ENCODE measurements at regions not wholly inside any gene's neighbourhood (a gene's known extent, or its start where the extent isn't known, plus 50 kb on each side); places are given as distances from the start of the nearest gene placed in this dataset.

DNA sequence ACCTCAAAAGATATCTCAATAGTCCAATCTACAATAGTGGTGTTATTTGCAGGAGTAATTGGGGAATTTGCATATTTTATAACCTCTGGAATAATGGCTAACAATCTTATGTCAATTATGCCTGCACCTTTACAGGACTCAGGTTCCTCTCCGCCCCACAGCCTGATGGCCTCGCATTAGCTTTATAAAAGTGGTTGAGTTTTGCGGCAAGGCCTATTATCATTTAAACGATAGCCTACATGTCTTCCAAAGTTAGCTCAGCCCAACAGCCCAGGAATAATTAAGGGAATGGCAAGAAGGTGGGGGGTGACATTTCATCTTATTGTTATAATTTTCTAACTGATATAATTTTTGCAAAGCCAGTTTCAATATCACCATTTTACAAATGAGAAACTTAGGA lies 97.3 kb downstream of the RTP4 start:
- DNase-seq, result no peak

DNA sequence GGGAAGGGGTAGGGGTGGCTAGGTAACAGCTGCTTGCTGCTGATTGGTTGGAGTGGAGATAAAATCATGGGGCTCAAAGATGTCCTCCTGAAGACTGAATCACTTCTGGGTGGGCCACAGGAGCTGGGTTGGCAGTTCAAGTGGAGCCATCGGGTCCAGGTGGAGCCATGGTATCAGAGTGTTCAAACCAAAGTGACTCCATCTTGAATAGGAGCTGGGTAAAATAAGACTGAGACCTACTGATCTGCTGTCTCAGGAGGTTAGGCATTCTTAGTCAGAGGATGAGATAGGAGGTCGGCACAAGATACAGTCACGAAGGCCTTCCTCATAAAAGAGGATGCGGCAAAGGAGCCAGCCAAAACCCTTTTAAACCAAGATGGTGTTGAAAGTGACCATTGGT lies 96.5 kb downstream of the RTP4 start:
- no peak for DNase-seq

GRCh38 chr3:187458921-187459320 lies 90.7 kb downstream of the RTP4 start:
- DNase-seq, result no peak

DNA sequence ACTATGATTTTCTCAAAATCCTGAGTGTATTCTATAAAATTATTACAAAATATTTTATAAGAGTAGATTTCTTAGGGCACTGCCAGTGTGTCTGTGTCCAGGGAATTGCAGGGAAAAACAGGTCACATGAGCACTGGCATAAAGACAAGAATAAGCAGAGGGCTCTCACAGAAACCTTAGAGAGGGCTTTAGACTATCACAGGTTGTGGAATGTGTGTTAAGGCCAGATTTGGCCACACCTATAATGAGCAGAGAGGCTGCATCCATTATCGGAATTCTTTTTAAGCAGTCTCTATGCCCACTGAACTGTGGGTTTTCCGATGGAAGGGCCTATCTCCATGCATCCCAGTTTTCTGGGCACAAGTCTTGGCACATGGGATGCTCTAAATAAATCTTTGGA lies 90.2 kb downstream of the RTP4 start:
- no peak for DNase-seq

- DNase-seq, result no peak
These were observed 88.1 kb downstream of the RTP4 start for GRCh38 chr3:187456250-187456649.

GRCh38 chr3:187454085-187454815 lies 86.1 kb downstream of the RTP4 start:
- DNase-seq, result no peak

GRCh38 chr3:187450431-187451190 lies 82.4 kb downstream of the RTP4 start:
- DNase-seq, result no peak

- DNase-seq, result no peak
These were observed 80.5 kb downstream of the RTP4 start for GRCh38 chr3:187448674-187449073.

DNA sequence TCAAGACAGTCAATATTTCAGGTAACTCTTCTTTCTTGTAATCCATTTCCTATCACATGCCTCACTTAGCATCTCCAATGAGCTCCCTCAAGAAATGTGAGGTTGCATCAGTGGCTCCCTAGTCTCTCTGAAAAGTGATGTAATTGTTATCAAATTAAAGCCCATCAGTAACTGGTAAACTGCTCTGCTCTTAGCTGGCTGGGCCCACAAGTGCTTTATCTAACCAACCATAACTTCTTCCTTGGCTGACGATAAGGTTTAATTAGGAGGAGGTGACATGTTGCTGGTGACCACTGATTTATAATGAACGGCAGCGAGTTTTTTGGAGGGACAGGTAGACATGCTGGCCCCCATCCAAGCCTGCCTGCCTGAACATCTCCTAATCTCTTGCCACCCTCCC lies 79.6 kb downstream of the RTP4 start:
- no peak for DNase-seq

GRCh38 chr3:187445356-187445755 lies 77.2 kb downstream of the RTP4 start:
- no peak for DNase-seq

DNA sequence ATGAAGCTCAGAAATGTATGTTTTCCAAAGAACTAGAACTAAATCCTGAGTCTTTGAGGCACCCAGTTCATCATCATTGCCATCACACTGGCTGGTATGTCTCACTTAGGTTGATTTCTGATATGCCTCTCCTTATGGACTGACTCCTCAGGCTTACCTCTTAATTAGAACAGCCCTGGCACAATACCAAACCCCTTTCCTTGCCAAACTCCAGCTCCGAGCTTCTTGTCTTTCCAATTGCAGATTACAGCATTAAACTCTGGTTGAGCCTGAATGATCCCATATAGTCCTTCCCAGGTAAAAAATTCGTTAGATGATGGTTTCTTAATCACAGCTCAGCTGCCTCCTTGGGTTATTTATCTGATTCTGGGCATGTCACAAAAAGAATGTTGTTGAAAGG lies 66.3 kb downstream of the RTP4 start:
- DNase-seq, result no peak

DNA sequence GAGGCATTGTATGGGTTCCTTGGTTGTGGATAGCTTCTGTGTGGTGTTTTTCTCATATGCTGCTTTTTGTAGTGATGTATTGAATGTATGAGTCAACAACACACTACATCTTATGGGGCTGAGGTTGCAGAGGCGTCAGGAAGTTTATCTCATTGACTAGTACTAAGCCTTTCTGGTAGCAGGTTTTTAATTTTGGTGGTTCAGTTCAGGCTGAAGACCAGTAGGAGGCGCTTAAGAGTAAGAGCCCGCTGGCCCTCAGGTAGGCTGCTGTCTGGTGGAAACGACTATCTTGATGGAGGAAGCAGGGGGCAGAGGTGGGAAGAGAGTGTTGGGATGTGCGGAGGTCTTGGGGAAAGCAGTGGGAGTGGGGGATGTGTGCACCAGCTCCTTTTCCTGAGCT lies 62.4 kb downstream of the RTP4 start:
- no peak for DNase-seq

All from stimulated activated CD4-positive, alpha-beta T cell treated with anti-CD3 and anti-CD28 coated beads, Interleukin-2, amount 100 ng/mL, for 48 hours (primary cell).